Keratinocyte (primary cell): ENCODE measurements at regions not wholly inside any gene's neighbourhood (a gene's known extent, or its start where the extent isn't known, plus 50 kb on each side); places are given as distances from the start of the nearest gene placed in this dataset.

ENCODE experiments used
- DNase-seq: peaks from one replicate; pipeline ENCODE4 v3.0.0-alpha.2; 2011; ENCODE audit warnings: low read depth, missing footprints, low spot score
- FAIRE-seq: peaks from 2 replicates; lab custom pipeline; 2011; peaks lifted over from hg19 to GRCh38; lab: Jason Lieb, UNC
- H2AFZ ChIP-seq: 2 replicates; pipeline ENCODE4 v1.6.0; 2012; ENCODE audit warnings: low read length, control low read depth, inconsistent platforms; ENCODE audit not compliant: control insufficient read depth
- H3K27ac ChIP-seq: 2 replicates; pipeline ENCODE4 v1.5.1; 2011; ENCODE audit warnings: low read length; ENCODE audit not compliant: control insufficient read depth, insufficient read depth
- H3K27me3 ChIP-seq: 3 replicates; pipeline ENCODE4 v1.6.0; 2011; ENCODE audit warnings: low read length; ENCODE audit not compliant: control insufficient read depth, insufficient read depth; ENCODE audit errors: extremely low read depth
- H3K36me3 ChIP-seq, 2 experiments: 2 replicates in 1 of 2; 3 replicates in 1 of 2; pipeline ENCODE4 v1.5.1; 2011; ENCODE audit warnings: low read length in 2 of 2, mild to moderate bottlenecking in 1 of 2; ENCODE audit not compliant: control insufficient read depth in 2 of 2, insufficient read depth in 2 of 2; ENCODE audit errors: extremely low read depth in 1 of 2
- H3K4me1 ChIP-seq: 3 replicates; pipeline ENCODE4 v1.5.1; 2011; ENCODE audit warnings: low read length; ENCODE audit not compliant: control insufficient read depth, insufficient read depth; ENCODE audit errors: extremely low read depth
- H3K4me2 ChIP-seq: 3 replicates; pipeline ENCODE4 v1.6.0; 2011; ENCODE audit warnings: low read depth, low read length; ENCODE audit not compliant: control insufficient read depth, insufficient read depth; ENCODE audit errors: extremely low read depth
- H3K4me3 ChIP-seq, 3 experiments: fragments of 200-600 bp in 1 of 3; sonication (generic) in 1 of 3; 2 replicates in 2 of 3; 3 replicates in 1 of 3; pipeline ENCODE4 v1.5.1; 2011 to 2016; ENCODE audit warnings: low read length in 3 of 3, mild to moderate bottlenecking in 3 of 3, control low read depth in 2 of 3, inconsistent platforms in 1 of 3, low read depth in 1 of 3, mixed read lengths in 1 of 3, mixed run types in 1 of 3, moderate library complexity in 1 of 3; ENCODE audit not compliant: control insufficient read depth in 2 of 3, insufficient read depth in 2 of 3; ENCODE audit errors: extremely low read depth in 1 of 3
- H3K79me2 ChIP-seq: 2 replicates; pipeline ENCODE4 v1.6.0; 2012; ENCODE audit warnings: low read length; ENCODE audit not compliant: control insufficient read depth, insufficient read depth
- H3K9ac ChIP-seq: 3 replicates; pipeline ENCODE4 v1.6.0; 2011; ENCODE audit warnings: low read length; ENCODE audit not compliant: control insufficient read depth, insufficient read depth; ENCODE audit errors: extremely low read depth
- H3K9me1 ChIP-seq: 3 replicates; pipeline ENCODE4 v1.6.0; 2011; ENCODE audit warnings: low read length; ENCODE audit not compliant: control insufficient read depth, insufficient read depth; ENCODE audit errors: extremely low read depth
- H3K9me3 ChIP-seq: 2 replicates; pipeline ENCODE4 v1.5.1; 2012; ENCODE audit warnings: low read depth, low read length; ENCODE audit not compliant: control insufficient read depth
- H4K20me1 ChIP-seq: 3 replicates; pipeline ENCODE4 v1.6.0; 2011; ENCODE audit warnings: low read length; ENCODE audit not compliant: control insufficient read depth, insufficient read depth; ENCODE audit errors: extremely low read depth
- CTCF ChIP-seq, 3 experiments: IDR thresholded peaks in 1 of 3; conservative IDR thresholded peaks in 1 of 3; optimal IDR thresholded peaks in 1 of 3; 2 replicates in 2 of 3; 3 replicates in 1 of 3; pipeline versions ENCODE3 to v1.5.1; 2011; ENCODE audit warnings: low read length in 3 of 3, mild to moderate bottlenecking in 3 of 3, moderate library complexity in 2 of 3, control low read depth in 1 of 3, inconsistent platforms in 1 of 3; ENCODE audit not compliant: insufficient read depth in 2 of 3; ENCODE audit errors: extremely low read depth in 1 of 3
- EZH2 ChIP-seq: IDR thresholded peaks from one replicate; pipeline ENCODE4 v1.6.1; 2012; ENCODE audit warnings: inconsistent platforms, mild to moderate bottlenecking, low read length, moderate library complexity
- dilution Hi-C: fragments of 300-500 bp; cut with MboI; formaldehyde crosslinking; loops from one replicate; pipeline ENCODE4 v1.7.0; 2020; ENCODE audit warnings: low sequenced_read_pairs; ENCODE audit not compliant: extremely low pct_ligation_motif_present

GRCh38 chr3:72203613-72204349 lies 418.8 kb upstream of the PROK2 start:
- FAIRE-seq (no peak), DNase-seq (no peak)
- Histone ChIP-seq H3K9me1 (no peaks in the 10 kb centered on the region), H3K27ac (no peak overlapping the region), H3K9me3 (peaks cover 6% of the 10 kb centered on the region), H3K79me2 (no peaks in the 10 kb centered on the region), H3K4me1 (no peaks in the 10 kb centered on the region), H3K27me3 (peaks cover 8% of the 10 kb centered on the region), H3K9ac (no peak overlapping the region), H3K36me3 (no peaks in the 10 kb centered on the region), H3K4me3 (no peak overlapping the region), H4K20me1 (no peaks in the 10 kb centered on the region), H2AFZ (no peak overlapping the region), H3K4me2 (no peak overlapping the region)
- dilution Hi-C loops, result no loop called here
- no peak for TF ChIP-seq CTCF (optimal IDR thresholded peaks at IDR 0.05 in 1 of 3, IDR thresholded peaks at IDR 0.05 in 1 of 3, conservative IDR thresholded peaks at IDR 0.05 in 1 of 3; ENCODE audit: extremely low read depth in 1 of 3, insufficient read depth in 2 of 3, low read length in 3 of 3)
- no peak for TF ChIP-seq EZH2

- TF ChIP-seq EZH2 (no peak), CTCF (optimal IDR thresholded peaks at IDR 0.05 in 1 of 3, IDR thresholded peaks at IDR 0.05 in 1 of 3, conservative IDR thresholded peaks at IDR 0.05 in 1 of 3; ENCODE audit: extremely low read depth in 1 of 3, insufficient read depth in 2 of 3, low read length in 3 of 3) (no peak)
Measured at GRCh38 chr3:72203105-72203504, 418.2 kb upstream of the PROK2 start.

More at GRCh38 chr3:72203105-72203504, 418.2 kb upstream of the PROK2 start:
- H3K27me3 ChIP-seq, result peaks cover 8% of the 10 kb centered on the region
- H3K9me3 ChIP-seq, result peaks cover 6% of the 10 kb centered on the region
- H3K4me2 ChIP-seq, result no peak overlapping the region
- H3K4me3 ChIP-seq, result no peak overlapping the region
- no peak overlapping the region for H3K9ac ChIP-seq
- H2AFZ ChIP-seq, result no peak overlapping the region
- H4K20me1 ChIP-seq, result no peaks in the 10 kb centered on the region
- dilution Hi-C loops, result no loop called here
- FAIRE-seq, result no peak
- no peak for DNase-seq
- H3K36me3 ChIP-seq, result no peaks in the 10 kb centered on the region
- no peaks in the 10 kb centered on the region for H3K4me1 ChIP-seq
- no peak overlapping the region for H3K27ac ChIP-seq
- H3K9me1 ChIP-seq, result no peaks in the 10 kb centered on the region
- H3K79me2 ChIP-seq, result no peaks in the 10 kb centered on the region
